NCI-H187 treated with DMSO at 0.1 percent for 48 hours (cell line): ENCODE measurements at regions not wholly inside any gene's neighbourhood (a gene's known extent, or its start where the extent isn't known, plus 50 kb on each side); places are given as distances from the start of the nearest gene placed in this dataset.

Experiments used
- DNase-seq: peaks from one replicate; lab custom pipeline; 2025; lab: John Stamatoyannopoulos, UW

DNA sequence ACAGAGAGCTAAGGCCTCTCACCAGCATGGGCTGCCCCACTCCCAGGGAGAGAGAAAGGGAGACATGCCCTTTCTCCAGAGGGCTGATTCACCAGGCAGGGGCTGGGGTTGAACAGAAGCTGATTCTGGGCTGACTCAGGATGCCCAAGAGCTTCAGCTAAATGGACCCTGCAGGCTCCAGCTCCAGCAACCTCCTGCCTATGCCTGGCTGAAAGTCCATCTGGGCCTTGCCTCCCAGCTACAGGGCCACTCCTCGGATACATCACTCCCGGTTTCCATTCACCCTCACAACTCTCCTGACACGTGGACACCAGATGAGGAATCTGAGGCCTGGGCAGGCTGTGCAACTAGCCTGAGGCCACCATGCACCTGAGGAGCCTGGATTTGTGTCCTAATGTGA is 215.5 kb downstream of the BUD13 start:
- no peak for DNase-seq

- DNase-seq, result no peak
Measured at GRCh38 chr11:116556483-116556882, 216.3 kb downstream of the BUD13 start.

- DNase-seq, result no peak
Measured at GRCh38 chr11:116553482-116553881, 219.3 kb downstream of the BUD13 start.

DNA sequence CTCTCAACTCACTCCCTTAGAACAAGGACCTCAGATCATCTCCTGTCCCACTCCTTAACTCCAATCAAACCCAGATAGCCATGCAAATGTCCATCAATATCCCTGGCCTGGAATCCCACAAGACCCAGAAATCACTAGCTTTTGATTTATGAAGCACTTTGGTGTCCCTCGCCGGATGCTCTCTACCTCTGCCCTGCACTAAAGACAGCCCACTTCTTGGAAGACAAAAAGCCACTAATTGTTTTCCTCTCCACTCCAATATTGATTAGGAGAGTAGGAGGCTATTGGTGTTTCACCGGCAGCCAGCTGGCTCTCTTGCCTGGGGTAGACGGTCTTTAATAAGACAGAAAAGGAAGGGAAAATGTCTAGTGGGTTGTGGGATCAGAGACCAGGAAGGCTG is 221.2 kb downstream of the BUD13 start:
- no peak for DNase-seq

- no peak for DNase-seq
Measured at GRCh38 chr11:116548256-116548655, 224.5 kb downstream of the BUD13 start.

- no peak for DNase-seq
Measured at GRCh38 chr11:116547571-116547970, 225.2 kb downstream of the BUD13 start.

GRCh38 chr11:116545912-116546311 is 226.9 kb downstream of the BUD13 start:
- DNase-seq, result no peak

GRCh38 chr11:116544721-116545120 is 228.1 kb downstream of the BUD13 start:
- DNase-seq, result no peak

DNA sequence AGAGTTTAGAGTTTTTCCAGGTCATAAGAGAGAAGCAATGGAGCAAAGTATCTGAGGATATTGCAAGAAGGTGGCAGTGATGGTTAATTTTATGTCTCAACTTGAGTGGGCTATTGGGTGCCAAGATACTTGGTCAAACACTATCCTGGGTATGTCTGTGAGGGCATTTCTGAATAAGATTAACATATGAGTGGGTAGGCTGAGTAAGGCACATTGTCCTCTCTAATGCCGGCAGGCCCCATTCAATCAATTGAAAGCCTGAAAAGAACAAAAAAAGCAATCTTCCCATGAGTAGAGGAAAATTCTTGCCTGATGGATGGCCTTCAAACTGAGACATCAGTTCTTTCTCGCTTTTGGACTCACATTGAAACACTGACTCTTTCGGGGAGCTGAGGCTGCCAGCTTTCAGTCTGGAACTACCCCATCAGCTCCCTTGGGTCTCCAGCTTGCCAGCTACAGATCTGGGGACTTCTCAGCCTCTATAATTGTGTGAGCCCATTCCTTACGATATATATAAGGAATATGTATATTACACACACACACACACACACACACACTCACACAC is 228.8 kb downstream of the BUD13 start:
- no peak for DNase-seq

- DNase-seq, result no peak
Measured at GRCh38 chr11:116543099-116543498, 229.7 kb downstream of the BUD13 start.

GRCh38 chr11:116542406-116542805 is 230.4 kb downstream of the BUD13 start:
- DNase-seq, result no peak

DNA sequence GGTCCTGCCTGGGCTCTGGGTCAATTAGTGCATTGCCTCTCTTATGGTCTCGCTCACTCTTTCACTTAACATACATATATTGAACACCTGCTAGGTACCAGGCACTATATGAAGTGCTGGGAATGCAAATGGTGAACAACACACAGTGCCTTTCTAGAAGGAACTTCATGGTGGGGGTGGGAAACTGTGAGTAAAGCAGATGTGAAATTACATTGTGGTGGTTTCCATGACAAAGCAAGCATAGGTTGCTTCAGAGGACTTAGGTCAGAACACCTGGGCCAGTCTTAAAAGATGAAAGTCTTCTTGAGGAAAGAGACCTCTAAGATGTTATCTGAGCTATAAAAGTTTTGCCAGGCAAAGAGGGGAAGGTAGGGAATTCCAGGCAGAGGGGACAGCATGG is 231.3 kb downstream of the BUD13 start:
- DNase-seq, result no peak

GRCh38 chr11:116540645-116541304 is 232.0 kb downstream of the BUD13 start:
- DNase-seq, result no peak

DNA sequence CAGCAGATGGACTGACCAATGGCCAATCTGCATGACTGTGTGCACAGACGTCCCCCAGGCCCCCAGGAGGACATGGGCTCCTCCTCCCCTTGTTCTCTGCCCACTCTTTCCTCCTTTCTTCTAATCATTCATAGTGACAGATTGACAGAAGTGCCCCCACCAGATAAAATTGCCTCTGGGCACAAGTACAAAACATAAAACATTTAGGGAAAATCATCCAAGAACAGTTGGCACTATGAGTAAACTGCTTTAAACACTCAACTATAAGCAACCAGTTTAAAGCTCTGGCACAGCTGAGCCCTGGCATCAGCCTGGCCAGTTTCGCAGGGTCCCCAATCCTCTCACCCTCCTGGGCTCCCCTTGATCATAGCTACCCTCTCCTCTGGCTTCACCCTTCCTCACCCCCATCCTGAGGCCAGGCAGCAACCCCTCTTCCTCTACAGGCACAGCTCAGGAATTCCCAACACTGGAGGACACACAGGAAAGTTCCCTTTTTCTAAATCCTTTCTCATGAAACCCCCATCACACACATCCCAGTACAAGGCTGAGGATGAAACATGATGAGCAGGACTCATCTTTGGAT is 232.9 kb downstream of the BUD13 start:
- DNase-seq, result no peak

DNA sequence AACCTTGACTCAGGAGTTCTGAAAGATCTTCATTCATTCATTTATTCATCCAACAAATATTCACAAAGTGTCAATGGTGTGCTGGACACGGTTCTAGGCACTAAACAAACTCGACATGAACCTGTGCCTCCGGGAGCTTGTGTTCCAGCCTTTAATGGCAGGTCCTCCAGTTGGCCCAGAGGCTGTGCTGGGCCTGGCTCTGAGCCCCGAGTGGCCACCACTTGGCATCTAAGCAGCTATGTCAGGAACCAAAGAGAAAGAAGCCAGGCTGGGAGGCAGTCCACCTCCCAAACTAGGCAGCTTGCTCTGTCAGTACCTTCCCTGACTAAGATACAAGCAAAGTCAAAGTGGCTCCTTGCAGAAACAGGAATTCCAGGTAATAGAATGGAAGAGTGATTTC is 233.6 kb downstream of the BUD13 start:
- DNase-seq, result no peak

DNA sequence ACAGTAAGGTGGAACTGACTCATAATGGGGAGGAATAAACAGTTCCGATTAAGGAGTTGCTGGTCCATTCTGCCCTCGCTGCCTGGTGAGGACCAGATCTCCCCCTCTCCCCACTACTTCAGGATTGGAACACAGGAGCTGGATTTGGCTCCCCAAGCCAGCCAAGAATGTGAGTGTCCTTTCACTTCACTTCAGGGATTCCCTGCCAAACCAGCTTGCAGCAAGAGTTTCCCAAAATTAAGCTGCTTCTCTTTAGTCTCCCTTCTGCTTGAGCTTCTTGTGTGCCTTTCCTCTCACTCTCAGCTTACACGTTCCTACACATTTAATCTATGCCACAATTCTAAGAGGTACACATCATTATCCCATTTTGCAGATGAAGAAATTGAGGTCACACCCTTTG is 234.1 kb downstream of the BUD13 start:
- DNase-seq, result no peak

DNA sequence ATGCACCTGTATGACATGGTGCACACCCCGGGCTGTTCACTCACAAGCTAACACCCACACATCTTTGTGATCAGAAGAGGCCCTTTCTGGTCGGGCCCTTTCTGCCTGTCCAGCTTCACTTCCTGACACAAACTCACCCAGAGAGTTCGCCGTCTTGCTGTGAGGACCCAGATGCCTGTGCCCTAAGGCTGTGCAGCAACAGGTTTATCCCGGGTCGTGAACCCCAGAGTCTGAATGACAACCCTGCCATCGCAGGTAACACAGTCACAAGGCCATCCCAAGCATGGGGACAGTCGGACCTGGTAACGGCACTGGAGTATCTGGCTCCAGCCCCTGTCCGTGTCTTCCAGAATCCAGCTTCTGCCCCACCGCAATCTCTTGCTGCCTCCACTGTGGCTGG is 235.1 kb downstream of the BUD13 start:
- no peak for DNase-seq

- no peak for DNase-seq
Measured at GRCh38 chr11:116537121-116537520, 235.7 kb downstream of the BUD13 start.

- DNase-seq, result no peak
Measured at GRCh38 chr11:116536416-116536815, 236.4 kb downstream of the BUD13 start.

GRCh38 chr11:116535994-116536393 is 236.8 kb downstream of the BUD13 start:
- no peak for DNase-seq

DNA sequence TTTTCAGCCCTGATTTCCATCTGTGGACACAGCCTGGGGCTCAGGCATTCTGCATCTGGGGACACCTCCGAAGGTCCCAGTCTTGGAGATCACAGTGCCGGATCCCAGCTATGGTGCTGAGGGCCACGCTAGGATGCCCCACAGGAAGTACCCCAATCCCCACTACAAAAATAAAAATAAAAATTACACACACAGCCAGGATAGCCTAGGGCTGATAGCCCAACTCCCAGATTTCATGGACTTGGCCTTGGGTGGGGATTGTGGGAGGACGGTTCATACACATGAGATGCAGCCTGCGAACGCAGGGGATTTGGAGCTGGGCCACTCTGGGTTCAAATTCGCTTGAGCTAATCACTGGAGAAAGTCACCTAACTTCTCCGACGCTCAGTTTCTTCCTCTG is 237.7 kb downstream of the BUD13 start:
- no peak for DNase-seq

DNA sequence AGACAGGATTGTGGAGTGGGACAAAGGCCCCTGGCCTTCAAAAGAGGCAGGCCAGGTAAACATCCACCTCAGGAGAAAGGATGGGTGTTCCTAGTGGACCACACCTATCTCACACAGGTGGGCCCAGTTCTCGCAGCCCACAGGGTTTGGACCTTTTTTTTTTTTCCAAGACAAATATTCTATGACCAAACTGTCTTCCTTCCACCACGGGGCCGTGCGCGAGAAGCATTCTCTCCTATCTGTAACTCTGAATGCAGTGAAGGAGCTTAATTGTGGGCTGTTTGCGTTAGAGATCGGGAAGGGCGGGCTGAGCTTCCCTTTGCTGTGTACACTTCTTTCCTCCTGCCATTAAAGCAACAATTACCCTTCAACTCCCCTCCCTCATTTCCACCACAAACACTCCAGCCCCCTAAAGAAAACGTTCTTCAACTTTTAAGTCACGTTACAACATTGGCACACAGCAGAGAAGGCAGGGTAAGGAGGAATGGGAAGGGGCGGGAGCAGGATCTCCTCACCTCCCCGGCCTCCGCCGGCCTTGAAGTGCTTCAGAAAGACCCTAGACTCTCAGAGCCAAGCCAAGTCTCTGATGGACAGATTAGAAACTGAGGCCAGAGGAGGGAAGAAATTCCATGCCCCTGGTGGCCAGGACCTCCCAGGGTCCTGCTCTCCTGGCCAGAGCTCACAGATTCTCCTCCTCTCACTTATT is 238.4 kb downstream of the BUD13 start:
- no peak for DNase-seq

DNA sequence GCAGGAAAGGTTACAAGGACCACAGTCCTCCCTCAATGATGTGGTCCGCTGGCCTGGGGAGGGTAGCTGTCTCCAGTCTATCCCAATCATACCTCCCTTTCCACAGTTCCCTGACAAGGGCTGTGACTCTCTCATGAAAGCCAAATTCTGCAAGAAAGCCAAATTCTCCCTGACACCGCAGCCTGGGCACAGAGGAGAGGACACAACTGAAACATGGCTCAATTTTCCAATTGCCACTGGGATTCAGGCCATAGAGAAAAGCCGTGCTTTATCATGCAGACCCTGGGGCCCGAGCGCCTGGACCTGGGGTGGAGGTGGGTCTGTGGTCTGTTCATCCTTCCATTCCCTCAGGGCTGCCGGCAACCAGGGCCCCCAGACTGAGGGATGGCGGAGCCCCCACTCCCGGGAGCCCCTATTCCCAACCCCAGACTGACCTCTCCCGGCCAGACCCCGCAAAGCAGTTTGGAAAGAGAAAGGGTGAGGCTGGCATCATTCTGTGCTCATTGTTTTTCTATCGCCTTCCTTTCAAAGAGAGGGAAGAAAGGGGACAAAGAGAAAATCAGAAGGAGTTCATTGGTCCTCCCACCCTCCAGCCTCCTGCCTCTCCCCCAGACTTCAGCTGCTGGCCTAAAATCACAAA is 239.5 kb downstream of the BUD13 start:
- no peak for DNase-seq
